Activated naive CD8-positive, alpha-beta T cell treated with anti-CD3 and anti-CD28 coated beads, Interleukin-2, amount 10 ng/mL, durations not matched to agents 7 days and 5 days (primary cell): ENCODE measurements at regions not wholly inside any gene's neighbourhood (a gene's known extent, or its start where the extent isn't known, plus 50 kb on each side); places are given as distances from the start of the nearest gene placed in this dataset.

Experiments used
- ATAC-seq: fragments of 150-1000 bp; cut with Tn5 transposase; one replicate; pipeline ENCODE4 v1.10.0; 2021; ENCODE audit warnings: low read depth, moderate library complexity
- POLR2A ChIA-PET: fragments of 350-600 bp; sonication (Branson Sonifier 250); formaldehyde crosslinking; loops from one replicate; lab custom pipeline; 2021; ENCODE audit warnings: antibody characterized with exemption; lab: Charles Lee
- DNase-seq: peaks from one replicate; pipeline ENCODE4 v3.0.0; 2021
- H3K27ac Mint-ChIP-seq: one replicate; pipeline ENCODE4 v1.8.0; 2022; ENCODE audit warnings: mild to moderate bottlenecking, mixed read lengths
- H3K27me3 Mint-ChIP-seq: one replicate; pipeline ENCODE4 v1.8.0; 2022; ENCODE audit warnings: mild to moderate bottlenecking, moderate library complexity, mixed read lengths
- H3K36me3 Mint-ChIP-seq: one replicate; pipeline ENCODE4 v1.8.0; 2021; ENCODE audit warnings: mild to moderate bottlenecking, mixed read lengths
- H3K4me1 Mint-ChIP-seq: one replicate; pipeline ENCODE4 v1.8.0; 2021; ENCODE audit warnings: mixed read lengths
- H3K4me3 Mint-ChIP-seq: one replicate; pipeline ENCODE4 v1.8.0; 2022; ENCODE audit warnings: mild to moderate bottlenecking, moderate library complexity, mixed read lengths
- H3K9me3 Mint-ChIP-seq: one replicate; pipeline ENCODE4 v1.8.0; 2021; ENCODE audit warnings: mixed read lengths

DNA sequence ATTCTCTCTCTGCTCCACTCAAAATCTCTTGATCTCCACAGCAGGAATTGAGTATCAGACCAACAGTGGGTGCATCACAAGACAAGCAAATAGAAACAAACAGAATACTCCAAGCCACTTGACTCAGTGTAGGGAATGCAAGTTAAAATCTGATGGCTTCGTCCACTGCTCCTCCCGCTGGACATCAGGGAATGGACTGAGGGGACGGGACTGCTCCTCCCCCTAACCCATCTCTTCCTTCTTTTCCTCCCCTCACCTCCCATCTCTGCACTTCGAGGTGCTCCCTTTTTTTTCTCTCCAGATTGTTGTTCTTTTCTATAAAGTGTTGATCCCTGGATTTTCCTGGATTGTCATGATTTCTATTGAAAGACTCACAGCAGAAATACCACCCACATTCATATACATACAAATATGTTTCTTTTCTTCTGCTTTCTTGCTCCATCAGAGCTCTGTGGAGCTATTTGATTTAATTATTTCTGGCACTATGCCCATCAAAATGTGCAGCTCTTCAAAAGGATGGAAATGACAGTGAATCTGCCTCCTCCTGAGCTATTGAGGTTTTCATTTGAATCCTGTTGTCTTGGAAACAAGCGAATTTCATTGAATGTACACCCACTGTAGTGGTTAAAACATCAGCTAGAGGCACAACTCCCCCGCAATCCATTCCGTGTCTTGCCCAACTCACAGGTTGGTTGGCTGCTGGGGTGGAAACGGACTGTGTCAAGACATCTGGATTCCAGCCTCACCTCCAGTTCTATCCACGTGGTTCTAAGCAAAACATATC, 199.7 kb downstream of the SPTSSA start:
- POLR2A ChIA-PET = no interaction called here
- H3K36me3 Mint-ChIP-seq = no peaks in the 10 kb centered on the region
- no peak for DNase-seq
- H3K27ac Mint-ChIP-seq = no peak overlapping the region
- no peak for ATAC-seq
- H3K4me3 Mint-ChIP-seq = no peak overlapping the region
- no peaks in the 10 kb centered on the region for H3K4me1 Mint-ChIP-seq
- peaks cover 12% of the 10 kb centered on the region for H3K27me3 Mint-ChIP-seq
- H3K9me3 Mint-ChIP-seq = no peaks in the 10 kb centered on the region

DNA sequence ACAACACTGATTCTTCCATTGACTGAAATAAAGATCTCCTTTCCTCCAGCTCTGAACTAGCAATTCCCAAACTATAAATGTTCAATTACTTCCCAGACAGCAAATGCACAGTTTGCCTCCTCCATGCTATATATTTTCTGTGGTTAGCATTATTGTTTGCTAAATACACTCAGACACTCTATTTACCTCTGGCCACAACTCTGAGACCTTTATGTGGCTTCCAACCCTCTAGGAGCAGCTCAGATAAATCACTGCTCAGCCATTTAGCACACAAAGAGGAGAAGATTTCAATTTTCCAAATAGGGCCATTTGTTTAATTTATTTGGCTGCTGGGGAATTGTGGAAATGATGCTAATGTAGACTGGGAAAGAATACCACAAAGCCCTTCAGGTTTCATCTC, 202.0 kb downstream of the SPTSSA start:
- no peaks in the 10 kb centered on the region for H3K36me3 Mint-ChIP-seq
- H3K9me3 Mint-ChIP-seq = no peaks in the 10 kb centered on the region
- DNase-seq = no peak
- POLR2A ChIA-PET = no interaction called here
- ATAC-seq = no peak
- H3K27ac Mint-ChIP-seq = no peak overlapping the region
- no peak overlapping the region for H3K4me3 Mint-ChIP-seq
- H3K4me1 Mint-ChIP-seq = no peaks in the 10 kb centered on the region
- H3K27me3 Mint-ChIP-seq = peaks cover 12% of the 10 kb centered on the region

- Mint-ChIP-seq H3K27me3 (peaks cover 11% of the 10 kb centered on the region), H3K27ac (no peak overlapping the region), H3K9me3 (no peaks in the 10 kb centered on the region), H3K36me3 (no peaks in the 10 kb centered on the region), H3K4me1 (no peaks in the 10 kb centered on the region), H3K4me3 (no peak overlapping the region)
- no peak for ATAC-seq
- POLR2A ChIA-PET = no interaction called here
- no peak for DNase-seq
Observed at GRCh38 chr14:34258318-34258717, 203.7 kb downstream of the SPTSSA start.

- POLR2A ChIA-PET = no interaction called here
- no peaks in the 10 kb centered on the region for H3K36me3 Mint-ChIP-seq
- peaks cover 10% of the 10 kb centered on the region for H3K27me3 Mint-ChIP-seq
- DNase-seq (no peak), ATAC-seq (no peak)
- no peaks in the 10 kb centered on the region for H3K4me1 Mint-ChIP-seq
- no peaks in the 10 kb centered on the region for H3K9me3 Mint-ChIP-seq
- no peak overlapping the region for H3K27ac Mint-ChIP-seq
- H3K4me3 Mint-ChIP-seq = no peak overlapping the region
Observed at GRCh38 chr14:34257505-34257904, 204.5 kb downstream of the SPTSSA start.

DNA sequence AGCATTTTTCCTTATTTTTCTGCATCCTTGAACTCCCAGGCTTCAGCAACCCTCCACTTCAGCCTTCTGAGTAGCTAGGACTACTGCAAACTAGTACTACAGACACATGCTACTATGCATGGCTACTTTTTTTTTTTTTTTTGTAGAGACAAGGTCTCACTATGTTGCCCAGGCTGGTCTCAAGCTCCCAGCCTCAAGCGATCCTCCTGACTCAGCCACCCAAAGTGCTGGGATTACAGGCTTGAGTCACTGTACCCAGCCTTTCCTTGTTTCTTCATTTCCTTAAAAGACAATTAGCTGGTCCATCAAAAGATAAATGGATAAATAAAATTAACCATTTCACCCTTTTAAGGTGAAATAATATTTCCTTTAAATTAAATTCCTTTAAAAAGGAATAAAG, 205.8 kb downstream of the SPTSSA start:
- Mint-ChIP-seq H3K36me3 (no peaks in the 10 kb centered on the region), H3K4me3 (no peak overlapping the region), H3K4me1 (no peaks in the 10 kb centered on the region), H3K27ac (no peak overlapping the region), H3K27me3 (peaks cover 8% of the 10 kb centered on the region), H3K9me3 (no peaks in the 10 kb centered on the region)
- POLR2A ChIA-PET = interaction anchor here (0.5 kb wide), 1 partner anchor 256 kb away, joined by 3 read pairs; no protein-coding TSS in a partner anchor
- ATAC-seq (no peak), DNase-seq (no peak)

GRCh38 chr14:34254571-34254970, 207.5 kb downstream of the SPTSSA start:
- no peaks in the 10 kb centered on the region for H3K9me3 Mint-ChIP-seq
- no peak overlapping the region for H3K4me3 Mint-ChIP-seq
- ATAC-seq = no peak
- peaks cover 2% of the 10 kb centered on the region for H3K27me3 Mint-ChIP-seq
- H3K36me3 Mint-ChIP-seq = no peaks in the 10 kb centered on the region
- no peak for DNase-seq
- POLR2A ChIA-PET = no interaction called here
- H3K27ac Mint-ChIP-seq = no peak overlapping the region
- H3K4me1 Mint-ChIP-seq = no peaks in the 10 kb centered on the region

DNA sequence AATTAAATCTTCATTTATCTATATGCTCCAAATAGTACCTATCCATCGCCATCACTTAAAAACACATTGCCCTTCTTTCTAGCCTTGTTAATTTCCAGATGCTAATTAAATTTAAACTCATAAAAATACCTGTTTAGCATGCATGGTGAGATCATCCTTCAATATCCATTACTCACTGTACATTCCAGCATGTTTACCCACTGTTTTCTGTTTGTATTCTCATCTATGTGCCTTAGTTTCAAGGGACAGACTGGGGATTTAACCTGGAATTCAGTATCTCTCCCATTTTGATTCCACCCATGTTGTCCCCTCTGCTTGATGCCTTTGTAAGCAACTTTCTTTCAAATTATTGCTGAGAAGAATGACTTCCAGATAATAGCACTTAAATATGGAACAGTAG, 208.0 kb downstream of the SPTSSA start:
- peaks cover 6% of the 10 kb centered on the region for H3K27me3 Mint-ChIP-seq
- no peak for ATAC-seq
- no peak overlapping the region for H3K4me3 Mint-ChIP-seq
- no peaks in the 10 kb centered on the region for H3K9me3 Mint-ChIP-seq
- no peak overlapping the region for H3K27ac Mint-ChIP-seq
- POLR2A ChIA-PET = no interaction called here
- H3K4me1 Mint-ChIP-seq = no peaks in the 10 kb centered on the region
- H3K36me3 Mint-ChIP-seq = no peaks in the 10 kb centered on the region
- DNase-seq = no peak

- H3K4me1 Mint-ChIP-seq = no peaks in the 10 kb centered on the region
- H3K27ac Mint-ChIP-seq = no peak overlapping the region
- ATAC-seq = no peak
Observed at GRCh38 chr14:34252227-34252626, 209.8 kb downstream of the SPTSSA start.

GRCh38 chr14:34251662-34252061, 210.4 kb downstream of the SPTSSA start:
- Mint-ChIP-seq H3K9me3 (no peaks in the 10 kb centered on the region), H3K36me3 (no peaks in the 10 kb centered on the region), H3K27ac (no peak overlapping the region), H3K4me1 (no peaks in the 10 kb centered on the region), H3K27me3 (peaks cover 6% of the 10 kb centered on the region), H3K4me3 (no peak overlapping the region)
- POLR2A ChIA-PET = no interaction called here
- ATAC-seq (no peak), DNase-seq (no peak)

More at GRCh38 chr14:34252227-34252626, 209.8 kb downstream of the SPTSSA start:
- no peaks in the 10 kb centered on the region for H3K9me3 Mint-ChIP-seq
- peaks cover 6% of the 10 kb centered on the region for H3K27me3 Mint-ChIP-seq
- H3K36me3 Mint-ChIP-seq = no peaks in the 10 kb centered on the region
- H3K4me3 Mint-ChIP-seq = no peak overlapping the region
- POLR2A ChIA-PET = no interaction called here
- DNase-seq = no peak

GRCh38 chr14:34250959-34251358, 211.1 kb downstream of the SPTSSA start:
- Mint-ChIP-seq H3K4me3 (no peak overlapping the region), H3K27me3 (peaks cover 6% of the 10 kb centered on the region), H3K4me1 (no peaks in the 10 kb centered on the region), H3K9me3 (no peaks in the 10 kb centered on the region), H3K27ac (no peak overlapping the region), H3K36me3 (no peaks in the 10 kb centered on the region)
- POLR2A ChIA-PET = no interaction called here
- DNase-seq (no peak), ATAC-seq (no peak)

DNA sequence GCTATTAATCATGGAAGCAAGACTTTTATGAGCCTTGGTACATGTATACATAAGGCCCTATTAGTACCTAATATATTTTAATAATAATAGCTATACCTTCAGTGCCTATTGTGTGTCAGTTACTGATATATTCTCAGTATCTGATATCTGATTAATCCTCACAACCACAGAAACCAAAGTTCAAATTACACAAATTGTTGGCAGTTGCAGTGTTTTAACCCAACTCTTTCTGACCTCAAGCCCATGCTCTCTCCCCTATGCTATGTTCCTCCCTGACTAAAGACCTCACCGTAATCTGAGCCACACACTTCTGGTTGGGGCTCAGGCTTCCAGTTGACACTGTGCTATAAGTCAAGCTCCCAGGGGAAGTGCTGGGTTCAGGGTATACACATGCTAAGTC, 214.4 kb downstream of the SPTSSA start:
- Mint-ChIP-seq H3K9me3 (no peaks in the 10 kb centered on the region), H3K4me3 (no peak overlapping the region), H3K27ac (no peak overlapping the region), H3K4me1 (no peaks in the 10 kb centered on the region), H3K36me3 (no peaks in the 10 kb centered on the region), H3K27me3 (peaks cover 15% of the 10 kb centered on the region)
- POLR2A ChIA-PET = no interaction called here
- DNase-seq = no peak
- ATAC-seq = no peak

DNA sequence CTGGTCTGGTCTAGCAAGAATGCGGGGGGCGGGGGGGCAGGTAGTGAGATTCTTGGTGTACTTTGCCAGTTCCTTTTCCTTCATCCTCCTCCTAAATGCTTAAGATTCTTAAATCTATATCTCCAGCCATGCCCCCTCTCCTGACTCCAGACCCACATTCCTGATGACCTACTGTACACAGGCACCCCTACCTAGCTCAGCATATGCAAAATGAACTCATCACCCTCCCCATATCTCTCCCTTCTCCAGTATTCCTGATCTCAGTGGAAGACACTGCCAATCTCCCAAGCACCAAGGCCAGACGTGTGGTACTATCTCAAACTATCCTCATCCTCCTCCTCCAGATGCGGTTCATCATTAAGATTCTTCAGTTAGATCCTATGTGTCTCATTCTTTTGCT, 215.8 kb downstream of the SPTSSA start:
- POLR2A ChIA-PET = no interaction called here
- ATAC-seq (no peak), DNase-seq (no peak)
- no peak overlapping the region for H3K4me3 Mint-ChIP-seq
- H3K4me1 Mint-ChIP-seq = no peaks in the 10 kb centered on the region
- no peaks in the 10 kb centered on the region for H3K9me3 Mint-ChIP-seq
- H3K36me3 Mint-ChIP-seq = no peaks in the 10 kb centered on the region
- H3K27me3 Mint-ChIP-seq = peaks cover 19% of the 10 kb centered on the region
- no peak overlapping the region for H3K27ac Mint-ChIP-seq

GRCh38 chr14:34243401-34243800, 218.6 kb downstream of the SPTSSA start:
- Mint-ChIP-seq H3K4me1 (no peaks in the 10 kb centered on the region), H3K36me3 (no peaks in the 10 kb centered on the region), H3K9me3 (no peaks in the 10 kb centered on the region), H3K4me3 (no peak overlapping the region), H3K27me3 (peaks cover 22% of the 10 kb centered on the region), H3K27ac (no peak overlapping the region)
- DNase-seq = no peak
- POLR2A ChIA-PET = interaction anchor here (0.5 kb wide), 1 partner anchor 292 kb away, joined by 3 read pairs; no protein-coding TSS in a partner anchor
- ATAC-seq = no peak

DNA sequence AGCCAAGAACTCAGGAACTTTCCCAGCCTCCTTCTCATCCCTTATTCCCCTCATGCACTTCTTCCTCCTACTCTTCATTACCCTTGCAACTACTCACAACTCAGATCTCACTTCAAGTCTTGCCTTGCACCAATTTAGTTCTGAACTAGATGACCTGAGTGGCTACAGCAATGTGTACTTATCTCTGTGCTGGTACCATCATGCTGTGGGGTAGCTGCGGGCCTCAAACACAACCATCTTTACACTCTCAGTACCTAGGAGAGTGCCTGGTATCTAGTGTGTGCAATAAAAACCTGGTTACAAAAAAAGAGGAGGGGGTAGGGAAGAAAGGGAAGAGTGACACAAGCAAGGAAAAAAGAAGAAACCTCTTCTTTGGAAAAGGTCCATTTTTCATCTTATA, 219.0 kb downstream of the SPTSSA start:
- ATAC-seq (no peak), DNase-seq (no peak)
- POLR2A ChIA-PET = no interaction called here
- H3K9me3 Mint-ChIP-seq = no peaks in the 10 kb centered on the region
- no peaks in the 10 kb centered on the region for H3K36me3 Mint-ChIP-seq
- H3K4me1 Mint-ChIP-seq = no peaks in the 10 kb centered on the region
- peaks cover 22% of the 10 kb centered on the region for H3K27me3 Mint-ChIP-seq
- no peak overlapping the region for H3K4me3 Mint-ChIP-seq
- no peak overlapping the region for H3K27ac Mint-ChIP-seq
